ENCODE measurements at regions not wholly inside any gene's neighbourhood (a gene's known extent, or its start where the extent isn't known, plus 50 kb on each side); places are given as distances from the start of the nearest gene placed in this dataset.

DNA sequence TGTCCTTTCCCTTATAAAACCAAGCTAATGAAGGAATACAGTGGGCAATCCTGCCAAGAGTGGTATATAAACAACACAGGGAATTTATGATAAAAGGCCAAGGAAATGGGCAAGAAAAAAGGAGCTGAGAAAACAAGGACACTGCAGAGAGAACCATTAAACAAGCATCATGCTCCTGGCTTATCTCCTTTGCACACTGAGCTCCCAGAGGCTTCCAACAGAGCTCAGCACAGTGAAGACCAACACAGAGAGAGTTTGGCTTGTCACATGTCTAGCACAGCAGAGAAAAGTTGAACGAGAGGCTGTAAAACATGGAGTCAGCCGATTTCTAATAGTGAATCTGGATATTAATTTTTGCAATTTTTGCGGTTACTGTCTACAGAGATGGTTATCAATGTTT is 68.0 kb upstream of the KLF7 start:
- no peak overlapping the region for H3K4me2 ChIP-seq (replicated peaks; ENCODE audit: low read depth, low read length, poor library complexity, severe bottlenecking)
- no peak for TF ChIP-seq EZH2 (IDR thresholded peaks at IDR 0.05; ENCODE audit: borderline replicate concordance, insufficient read depth, low read depth, low read length, poor library complexity, severe bottlenecking)
- TF ChIP-seq, protein P1, sequence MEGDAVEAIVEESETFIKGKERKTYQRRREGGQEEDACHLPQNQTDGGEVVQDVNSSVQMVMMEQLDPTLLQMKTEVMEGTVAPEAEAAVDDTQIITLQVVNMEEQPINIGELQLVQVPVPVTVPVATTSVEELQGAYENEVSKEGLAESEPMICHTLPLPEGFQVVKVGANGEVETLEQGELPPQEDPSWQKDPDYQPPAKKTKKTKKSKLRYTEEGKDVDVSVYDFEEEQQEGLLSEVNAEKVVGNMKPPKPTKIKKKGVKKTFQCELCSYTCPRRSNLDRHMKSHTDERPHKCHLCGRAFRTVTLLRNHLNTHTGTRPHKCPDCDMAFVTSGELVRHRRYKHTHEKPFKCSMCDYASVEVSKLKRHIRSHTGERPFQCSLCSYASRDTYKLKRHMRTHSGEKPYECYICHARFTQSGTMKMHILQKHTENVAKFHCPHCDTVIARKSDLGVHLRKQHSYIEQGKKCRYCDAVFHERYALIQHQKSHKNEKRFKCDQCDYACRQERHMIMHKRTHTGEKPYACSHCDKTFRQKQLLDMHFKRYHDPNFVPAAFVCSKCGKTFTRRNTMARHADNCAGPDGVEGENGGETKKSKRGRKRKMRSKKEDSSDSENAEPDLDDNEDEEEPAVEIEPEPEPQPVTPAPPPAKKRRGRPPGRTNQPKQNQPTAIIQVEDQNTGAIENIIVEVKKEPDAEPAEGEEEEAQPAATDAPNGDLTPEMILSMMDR (IDR thresholded peaks at IDR 0.05) = no peak
- Mint-ChIP-seq H3K27me3 (no peaks in the 10 kb centered on the region), H3K27ac (no peak overlapping the region), H3K4me3 (no peak overlapping the region), H3K9me3 (ENCODE audit: insufficient read depth) (peaks cover 5% of the 10 kb centered on the region), H3K4me1 (peaks cover 6% of the 10 kb centered on the region)
- intact Hi-C loops (cut with micrococcal nuclease) = no loop called here
- peaks cover 0 to 5% (median 0%) of the 10 kb centered on the region in 3 donors for H3K9me3 ChIP-seq (ENCODE audit: control extremely low read depth in 1 of 3, control insufficient read depth in 2 of 3, insufficient read depth in 1 of 3, low read length in 2 of 3)
- ChIA-PET POLR2A (no interaction called here), CTCF (interaction anchor here (0.7 kb wide), 1 partner anchor 17 kb away, joined by 4 read pairs; no protein-coding TSS in a partner anchor)
- H3K27me3 ChIP-seq (replicated peaks in 1 of 4; ENCODE audit: control extremely low read depth in 1 of 4, control insufficient read depth in 3 of 4, insufficient read depth in 4 of 4, low read length in 3 of 4) = no peaks in the 10 kb centered on the region
- H3K36me3 ChIP-seq (replicated peaks in 1 of 2; ENCODE audit: control extremely low read depth in 1 of 2, control insufficient read depth in 1 of 2, extremely low read depth in 1 of 2, insufficient read depth in 2 of 2, low read length in 1 of 2) = no peaks in the 10 kb centered on the region
- no peak overlapping the region for H2AFZ ChIP-seq (ENCODE audit: insufficient read depth, low read depth, low read length, poor library complexity, severe bottlenecking)
- no peak overlapping the region for H3K27ac ChIP-seq (ENCODE audit: low read length in 2 of 2)
- WGBS (ENCODE audit: insufficient coverage) = 100% methylated on average over 3 of the region's 3 CpGs
- peaks cover 0 to 4% of the 10 kb centered on the region in 2 donors for H3K4me1 ChIP-seq (ENCODE audit: control insufficient read depth in 2 of 2, insufficient read depth in 2 of 2, low read length in 2 of 2)
- H4K20me1 ChIP-seq (ENCODE audit: control insufficient read depth, insufficient read depth, low read length, poor library complexity, severe bottlenecking) = no peaks in the 10 kb centered on the region
- no peak overlapping the region for H3K9ac ChIP-seq (ENCODE audit: low read length)
- DNase-seq = no peak
- no peaks in the 10 kb centered on the region for H3K79me2 ChIP-seq (ENCODE audit: control insufficient read depth, insufficient read depth, low read length)
- no peak overlapping the region for H3K4me3 ChIP-seq (ENCODE audit: control extremely low read depth in 1 of 5, extremely low read depth in 1 of 5, insufficient read depth in 1 of 5, low read depth in 2 of 5, low read length in 4 of 5)
- no peak for ATAC-seq (ENCODE audit: low read depth)

DNA sequence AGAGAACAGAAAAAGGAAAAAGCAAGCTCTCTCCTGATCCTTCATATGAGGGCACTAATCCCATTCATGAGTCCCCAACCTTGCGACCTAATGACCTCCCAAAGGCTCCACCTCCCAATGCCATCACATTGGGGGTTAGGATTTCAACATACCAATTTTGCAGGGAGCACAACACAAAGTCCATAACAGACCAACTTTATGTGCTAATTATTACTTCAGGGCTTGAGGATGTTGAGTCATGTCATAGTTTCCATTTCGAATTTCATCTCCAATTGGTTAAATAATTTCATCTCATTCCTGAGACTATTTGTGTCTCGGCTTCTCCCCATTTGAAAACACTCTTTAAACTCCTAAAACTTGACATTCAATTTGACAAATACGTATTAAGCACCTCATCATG is 69.9 kb upstream of the KLF7 start:
- no peaks in the 10 kb centered on the region for H3K9me3 ChIP-seq (ENCODE audit: control extremely low read depth in 1 of 3, control insufficient read depth in 2 of 3, insufficient read depth in 1 of 3, low read length in 2 of 3)
- POLR2A ChIA-PET = no interaction called here
- 100% methylated on average over 1 of the region's 4 CpGs for WGBS (ENCODE audit: insufficient coverage)
- H3K9me3 Mint-ChIP-seq (ENCODE audit: insufficient read depth) = peaks cover 2% of the 10 kb centered on the region
- H3K27me3 Mint-ChIP-seq = no peaks in the 10 kb centered on the region
- DNase-seq (no peak), ATAC-seq (ENCODE audit: low read depth) (no peak)
- no peaks in the 10 kb centered on the region for H3K27me3 ChIP-seq (replicated peaks in 1 of 4; ENCODE audit: control extremely low read depth in 1 of 4, control insufficient read depth in 3 of 4, insufficient read depth in 4 of 4, low read length in 3 of 4)
- no peaks in the 10 kb centered on the region for H4K20me1 ChIP-seq (ENCODE audit: control insufficient read depth, insufficient read depth, low read length, poor library complexity, severe bottlenecking)
- TF ChIP-seq EZH2 (IDR thresholded peaks at IDR 0.05; ENCODE audit: borderline replicate concordance, insufficient read depth, low read depth, low read length, poor library complexity, severe bottlenecking) = no peak
- TF ChIP-seq, protein P1 (IDR thresholded peaks at IDR 0.05) = no peak
- H3K9ac ChIP-seq (ENCODE audit: low read length) = no peak overlapping the region
- no peaks in the 10 kb centered on the region for H3K4me1 ChIP-seq (ENCODE audit: control insufficient read depth in 2 of 2, insufficient read depth in 2 of 2, low read length in 2 of 2)
- CTCF ChIA-PET = interaction anchor here (1.1 kb wide), 1 partner anchor 68 kb away, joined by 3 read pairs; no protein-coding TSS in a partner anchor
- no peak overlapping the region for H2AFZ ChIP-seq (ENCODE audit: insufficient read depth, low read depth, low read length, poor library complexity, severe bottlenecking)
- no peak overlapping the region for H3K27ac ChIP-seq (ENCODE audit: low read length in 2 of 2)
- H3K4me2 ChIP-seq (replicated peaks; ENCODE audit: low read depth, low read length, poor library complexity, severe bottlenecking) = no peak overlapping the region
- no peak overlapping the region for H3K4me3 ChIP-seq (ENCODE audit: control extremely low read depth in 1 of 5, extremely low read depth in 1 of 5, insufficient read depth in 1 of 5, low read depth in 2 of 5, low read length in 4 of 5)
- H3K36me3 ChIP-seq (replicated peaks in 1 of 2; ENCODE audit: control extremely low read depth in 1 of 2, control insufficient read depth in 1 of 2, extremely low read depth in 1 of 2, insufficient read depth in 2 of 2, low read length in 1 of 2) = no peaks in the 10 kb centered on the region
- H3K79me2 ChIP-seq (ENCODE audit: control insufficient read depth, insufficient read depth, low read length) = no peaks in the 10 kb centered on the region
- no peak overlapping the region for H3K27ac Mint-ChIP-seq
- intact Hi-C loops (cut with micrococcal nuclease) = no loop called here
- H3K4me1 Mint-ChIP-seq = peaks cover 4% of the 10 kb centered on the region
- H3K4me3 Mint-ChIP-seq = no peak overlapping the region

Measured in B cell (primary cell).